IMR-90 (cell line): ENCODE measurements at regions not wholly inside any gene's neighbourhood (a gene's known extent, or its start where the extent isn't known, plus 50 kb on each side); places are given as distances from the start of the nearest gene placed in this dataset.

Experiments used
- CEBPB ChIP-seq: IDR thresholded peaks from 2 replicates; pipeline ENCODE4 v1.6.1; 2012; ENCODE audit warnings: low read depth, low read length, improper control_type of control experiment
- FOS ChIP-seq: fragments of 150-350 bp; IDR thresholded peaks from 2 replicates; pipeline ENCODE4 v1.6.1; 2016; ENCODE audit warnings: low read depth, low read length
- MAFK ChIP-seq: IDR thresholded peaks from 2 replicates; pipeline ENCODE4 v1.6.1; 2012; ENCODE audit warnings: low read depth, low read length, improper control_type of control experiment
- MAZ ChIP-seq: IDR thresholded peaks from 2 replicates; pipeline ENCODE4 v1.6.1; 2012; ENCODE audit warnings: low read depth, mild to moderate bottlenecking, low read length, improper control_type of control experiment, moderate library complexity, borderline replicate concordance
- MXI1 ChIP-seq: IDR thresholded peaks from 2 replicates; pipeline ENCODE4 v1.6.1; 2012; ENCODE audit warnings: low read depth, mild to moderate bottlenecking, low read length, moderate library complexity, borderline replicate concordance
- POLR2A ChIP-seq: IDR thresholded peaks from 2 replicates; pipeline ENCODE4 v1.6.1; 2012; ENCODE audit warnings: mild to moderate bottlenecking, low read depth, low read length
- RCOR1 ChIP-seq: IDR thresholded peaks from 2 replicates; pipeline ENCODE4 v1.6.1; 2012; ENCODE audit warnings: mild to moderate bottlenecking, low read length, improper control_type of control experiment; ENCODE audit not compliant: insufficient replicate concordance
- RFX5 ChIP-seq: IDR thresholded peaks from 2 replicates; pipeline ENCODE4 v1.8.0; 2012; ENCODE audit warnings: low read depth, mild to moderate bottlenecking, low read length, moderate library complexity
- SMC3 ChIP-seq: fragments of 150-350 bp; IDR thresholded peaks from 2 replicates; pipeline ENCODE4 v1.6.1; 2016; ENCODE audit warnings: low read depth, mild to moderate bottlenecking, antibody characterized with exemption, low read length, moderate library complexity
- TF ChIP-seq, protein P1 (sequence below): conservative IDR thresholded peaks from 2 replicates; pipeline ENCODE4 v1.5.1; 2012; ENCODE audit warnings: mild to moderate bottlenecking, low read depth, low read length, improper control_type of control experiment
- TF ChIP-seq, protein P2 (sequence below): fragments of 150-350 bp; IDR thresholded peaks from 2 replicates; pipeline ENCODE4 v1.6.1; 2017; ENCODE audit warnings: mild to moderate bottlenecking, antibody characterized with exemption, low read length, low read depth

DNA sequence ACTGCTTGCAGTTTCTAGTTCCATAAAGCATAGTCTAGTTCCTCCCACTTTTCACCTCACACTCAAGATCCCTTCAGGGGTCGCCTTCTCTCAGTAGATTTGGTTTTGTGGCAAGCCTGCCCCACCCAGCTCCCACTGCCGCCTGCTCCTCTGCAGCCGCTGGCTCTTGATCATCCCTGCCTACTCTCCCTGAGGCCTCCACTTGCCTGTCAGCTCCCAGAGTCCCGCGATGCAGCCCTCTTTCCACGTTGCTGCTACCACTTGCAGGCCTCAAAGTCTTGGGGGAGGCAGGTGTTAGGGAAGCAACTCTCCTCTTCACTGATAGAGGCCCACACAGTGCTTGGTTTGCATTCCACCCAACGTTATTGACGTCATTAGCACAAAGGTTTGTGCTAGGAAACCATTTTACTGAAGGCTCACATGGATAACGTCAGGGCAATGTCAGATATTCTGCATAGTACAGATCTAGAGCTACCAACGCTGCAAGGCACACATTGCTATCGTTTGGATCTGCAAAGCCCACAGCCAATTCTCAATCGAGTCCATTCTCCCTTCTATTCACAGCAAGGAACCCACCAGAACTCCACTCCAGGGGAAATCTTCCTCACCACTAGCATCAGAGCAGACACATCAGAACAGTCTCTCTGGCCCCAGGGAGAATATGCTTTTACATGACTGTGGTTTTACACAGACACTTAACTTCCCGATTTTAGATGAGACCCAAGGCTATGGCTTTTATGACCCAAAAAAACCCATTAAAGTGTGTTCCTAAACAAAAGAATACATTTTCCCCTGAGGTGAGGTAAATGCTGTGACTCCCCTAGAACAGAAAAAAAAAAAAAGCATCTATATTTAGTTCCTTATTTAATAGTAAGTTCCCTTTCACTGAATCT lies 519.5 kb upstream of the CAMK1G start:
- TF ChIP-seq, protein P1, sequence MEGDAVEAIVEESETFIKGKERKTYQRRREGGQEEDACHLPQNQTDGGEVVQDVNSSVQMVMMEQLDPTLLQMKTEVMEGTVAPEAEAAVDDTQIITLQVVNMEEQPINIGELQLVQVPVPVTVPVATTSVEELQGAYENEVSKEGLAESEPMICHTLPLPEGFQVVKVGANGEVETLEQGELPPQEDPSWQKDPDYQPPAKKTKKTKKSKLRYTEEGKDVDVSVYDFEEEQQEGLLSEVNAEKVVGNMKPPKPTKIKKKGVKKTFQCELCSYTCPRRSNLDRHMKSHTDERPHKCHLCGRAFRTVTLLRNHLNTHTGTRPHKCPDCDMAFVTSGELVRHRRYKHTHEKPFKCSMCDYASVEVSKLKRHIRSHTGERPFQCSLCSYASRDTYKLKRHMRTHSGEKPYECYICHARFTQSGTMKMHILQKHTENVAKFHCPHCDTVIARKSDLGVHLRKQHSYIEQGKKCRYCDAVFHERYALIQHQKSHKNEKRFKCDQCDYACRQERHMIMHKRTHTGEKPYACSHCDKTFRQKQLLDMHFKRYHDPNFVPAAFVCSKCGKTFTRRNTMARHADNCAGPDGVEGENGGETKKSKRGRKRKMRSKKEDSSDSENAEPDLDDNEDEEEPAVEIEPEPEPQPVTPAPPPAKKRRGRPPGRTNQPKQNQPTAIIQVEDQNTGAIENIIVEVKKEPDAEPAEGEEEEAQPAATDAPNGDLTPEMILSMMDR = no peak
- TF ChIP-seq, protein P2, sequence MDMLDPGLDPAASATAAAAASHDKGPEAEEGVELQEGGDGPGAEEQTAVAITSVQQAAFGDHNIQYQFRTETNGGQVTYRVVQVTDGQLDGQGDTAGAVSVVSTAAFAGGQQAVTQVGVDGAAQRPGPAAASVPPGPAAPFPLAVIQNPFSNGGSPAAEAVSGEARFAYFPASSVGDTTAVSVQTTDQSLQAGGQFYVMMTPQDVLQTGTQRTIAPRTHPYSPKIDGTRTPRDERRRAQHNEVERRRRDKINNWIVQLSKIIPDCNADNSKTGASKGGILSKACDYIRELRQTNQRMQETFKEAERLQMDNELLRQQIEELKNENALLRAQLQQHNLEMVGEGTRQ = no peak
- TF ChIP-seq POLR2A = no peak
- TF ChIP-seq RCOR1 = no peak
- no peak for TF ChIP-seq CEBPB
- no peak for TF ChIP-seq RFX5
- no peak for TF ChIP-seq MAZ
- TF ChIP-seq MXI1 = no peak
- no peak for TF ChIP-seq SMC3
- TF ChIP-seq FOS = no peak
- no peak for TF ChIP-seq MAFK
